ENCODE measurements at regions not wholly inside any gene's neighbourhood (a gene's known extent, or its start where the extent isn't known, plus 50 kb on each side); places are given as distances from the start of the nearest gene placed in this dataset.
"Not testable (repeated sequence)": the region's sequence is repeated elsewhere in the genome, so short reads cannot be mapped to it uniquely, and the experiment has no call there.

DNA sequence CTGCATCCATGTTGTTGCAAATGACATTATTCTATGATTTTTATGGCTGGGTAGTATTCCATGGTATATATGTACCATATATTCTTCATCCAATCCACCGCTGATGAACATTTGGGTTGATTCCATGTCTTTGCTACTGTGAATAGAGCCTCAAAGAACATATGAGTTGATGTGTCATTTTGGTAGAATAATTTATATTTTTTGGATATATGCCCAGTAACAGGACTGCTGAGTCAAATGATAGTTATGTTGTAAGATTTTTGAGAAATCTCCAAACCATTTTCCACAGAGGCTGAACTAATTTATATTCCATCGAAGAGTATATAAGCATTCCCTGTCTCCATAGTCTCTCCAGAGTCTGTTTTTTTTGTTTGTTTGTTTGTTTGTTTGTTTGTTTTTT, 1373.5 kb downstream of the GRIK2 start:
- TF ChIP-seq, protein P1, sequence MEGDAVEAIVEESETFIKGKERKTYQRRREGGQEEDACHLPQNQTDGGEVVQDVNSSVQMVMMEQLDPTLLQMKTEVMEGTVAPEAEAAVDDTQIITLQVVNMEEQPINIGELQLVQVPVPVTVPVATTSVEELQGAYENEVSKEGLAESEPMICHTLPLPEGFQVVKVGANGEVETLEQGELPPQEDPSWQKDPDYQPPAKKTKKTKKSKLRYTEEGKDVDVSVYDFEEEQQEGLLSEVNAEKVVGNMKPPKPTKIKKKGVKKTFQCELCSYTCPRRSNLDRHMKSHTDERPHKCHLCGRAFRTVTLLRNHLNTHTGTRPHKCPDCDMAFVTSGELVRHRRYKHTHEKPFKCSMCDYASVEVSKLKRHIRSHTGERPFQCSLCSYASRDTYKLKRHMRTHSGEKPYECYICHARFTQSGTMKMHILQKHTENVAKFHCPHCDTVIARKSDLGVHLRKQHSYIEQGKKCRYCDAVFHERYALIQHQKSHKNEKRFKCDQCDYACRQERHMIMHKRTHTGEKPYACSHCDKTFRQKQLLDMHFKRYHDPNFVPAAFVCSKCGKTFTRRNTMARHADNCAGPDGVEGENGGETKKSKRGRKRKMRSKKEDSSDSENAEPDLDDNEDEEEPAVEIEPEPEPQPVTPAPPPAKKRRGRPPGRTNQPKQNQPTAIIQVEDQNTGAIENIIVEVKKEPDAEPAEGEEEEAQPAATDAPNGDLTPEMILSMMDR (IDR thresholded peaks at IDR 0.05; ENCODE audit: extremely low read depth, missing control alignments) = no peak

DNA sequence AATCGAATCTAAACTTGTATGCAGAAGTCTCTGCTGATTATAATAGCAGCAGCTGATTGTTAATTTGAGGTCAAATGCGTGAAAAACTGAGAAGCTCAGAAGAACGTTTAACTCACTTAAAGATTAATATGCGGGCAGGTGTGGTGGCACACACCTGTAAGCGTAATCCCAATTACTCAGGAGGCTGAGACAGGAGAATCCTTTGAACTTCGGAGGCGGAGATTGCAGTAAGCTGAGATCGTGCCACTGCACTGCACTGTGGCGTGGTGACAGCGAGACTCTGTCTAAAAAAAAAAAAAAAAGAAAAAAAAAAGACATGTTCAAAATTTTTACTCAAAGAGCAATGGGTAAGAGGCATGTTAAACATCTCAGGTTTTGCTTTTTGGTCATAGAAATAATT, 1370.8 kb downstream of the GRIK2 start:
- TF ChIP-seq, protein P1 (IDR thresholded peaks at IDR 0.05; ENCODE audit: extremely low read depth, missing control alignments) = no peak
- DNase-seq (ENCODE audit: low spot score) = no peak

More for the DNA sequence above, 1373.5 kb downstream of the GRIK2 start:
- no peak for DNase-seq (ENCODE audit: low spot score)

DNA sequence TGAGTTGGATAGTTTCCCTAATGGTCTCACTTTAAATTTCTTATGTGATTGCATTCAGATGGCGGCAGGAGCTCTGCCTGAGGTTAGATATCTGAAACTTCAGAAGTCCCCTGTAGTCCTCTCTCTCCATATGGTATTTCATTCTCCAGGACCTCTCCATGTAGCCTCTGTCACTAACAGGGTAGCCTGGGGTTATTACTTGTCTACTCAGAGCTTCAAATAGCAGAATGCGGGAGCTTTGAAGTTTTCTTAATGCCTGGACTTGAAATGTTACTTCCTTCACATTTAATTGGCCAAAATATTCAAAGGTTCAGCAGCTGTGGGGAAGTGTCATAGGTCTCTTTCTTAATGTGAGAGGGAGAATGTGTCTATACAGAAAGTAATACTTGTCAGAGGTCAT, 1370.4 kb downstream of the GRIK2 start:
- TF ChIP-seq, protein P1 (IDR thresholded peaks at IDR 0.05; ENCODE audit: extremely low read depth, missing control alignments) = no peak
- DNase-seq (ENCODE audit: low spot score) = no peak

DNA sequence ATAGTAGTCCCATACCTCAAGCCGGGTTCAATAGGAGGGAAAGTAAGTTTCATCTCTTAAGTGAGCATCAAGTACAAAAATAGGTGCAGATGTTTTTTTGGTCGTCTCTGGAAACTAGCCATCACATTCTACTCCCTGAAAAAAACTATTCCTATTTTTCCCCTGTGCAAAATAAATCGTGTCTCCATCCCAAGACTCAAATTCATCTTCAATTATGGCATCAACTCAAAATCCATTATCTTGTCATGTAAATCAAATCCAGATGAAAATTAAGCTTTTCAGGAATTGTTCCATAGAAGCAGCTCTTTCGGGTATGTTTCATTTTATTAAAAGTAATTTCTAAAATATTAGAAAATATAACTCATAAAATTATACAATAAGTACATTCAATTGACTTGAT, 1368.4 kb downstream of the GRIK2 start:
- no peak for DNase-seq (ENCODE audit: low spot score)
- TF ChIP-seq, protein P1 (IDR thresholded peaks at IDR 0.05; ENCODE audit: extremely low read depth, missing control alignments) = no peak

DNA sequence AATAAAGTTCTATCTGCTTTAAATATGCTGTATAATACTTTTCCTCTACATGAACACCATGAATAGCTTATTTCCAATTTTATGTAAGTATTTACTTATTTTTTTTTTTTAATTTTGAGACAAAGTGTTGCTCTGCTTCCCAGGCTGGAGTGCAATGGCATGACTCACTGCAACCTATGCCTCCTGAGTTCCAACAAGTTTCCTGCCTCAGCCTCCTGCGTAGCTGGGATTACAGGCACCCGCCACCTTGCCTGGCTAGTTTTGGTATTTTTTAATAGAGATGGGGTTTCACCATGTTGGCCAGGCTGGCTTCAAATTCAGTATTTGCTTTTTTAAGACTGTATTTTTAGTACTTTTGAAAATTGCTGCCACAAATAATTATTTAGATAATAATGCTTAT, 1365.9 kb downstream of the GRIK2 start:
- TF ChIP-seq, protein P1 (IDR thresholded peaks at IDR 0.05; ENCODE audit: extremely low read depth, missing control alignments) = no peak
- no peak for DNase-seq (ENCODE audit: low spot score)

DNA sequence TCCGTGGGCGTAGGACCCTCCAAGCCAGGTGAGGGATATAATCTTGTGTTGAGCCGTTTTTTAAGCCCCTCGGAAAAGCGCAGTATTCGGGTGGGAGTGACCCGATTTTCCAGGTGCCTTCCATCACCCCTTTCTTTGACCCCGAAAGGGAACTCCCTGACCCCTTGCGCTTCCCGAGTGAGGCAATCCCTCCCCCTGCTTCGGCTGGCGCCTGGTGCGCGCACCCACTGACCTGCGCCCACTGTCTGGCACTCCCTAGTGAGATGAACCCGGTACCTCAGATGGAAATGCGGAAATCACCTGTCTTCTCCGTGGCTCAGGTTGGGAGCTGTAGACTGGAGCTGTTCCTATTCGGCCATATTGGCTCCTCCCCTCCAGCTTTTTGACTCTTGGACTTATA, 1365.0 kb downstream of the GRIK2 start:
- not testable (repeated sequence) for DNase-seq (ENCODE audit: low spot score)

DNA sequence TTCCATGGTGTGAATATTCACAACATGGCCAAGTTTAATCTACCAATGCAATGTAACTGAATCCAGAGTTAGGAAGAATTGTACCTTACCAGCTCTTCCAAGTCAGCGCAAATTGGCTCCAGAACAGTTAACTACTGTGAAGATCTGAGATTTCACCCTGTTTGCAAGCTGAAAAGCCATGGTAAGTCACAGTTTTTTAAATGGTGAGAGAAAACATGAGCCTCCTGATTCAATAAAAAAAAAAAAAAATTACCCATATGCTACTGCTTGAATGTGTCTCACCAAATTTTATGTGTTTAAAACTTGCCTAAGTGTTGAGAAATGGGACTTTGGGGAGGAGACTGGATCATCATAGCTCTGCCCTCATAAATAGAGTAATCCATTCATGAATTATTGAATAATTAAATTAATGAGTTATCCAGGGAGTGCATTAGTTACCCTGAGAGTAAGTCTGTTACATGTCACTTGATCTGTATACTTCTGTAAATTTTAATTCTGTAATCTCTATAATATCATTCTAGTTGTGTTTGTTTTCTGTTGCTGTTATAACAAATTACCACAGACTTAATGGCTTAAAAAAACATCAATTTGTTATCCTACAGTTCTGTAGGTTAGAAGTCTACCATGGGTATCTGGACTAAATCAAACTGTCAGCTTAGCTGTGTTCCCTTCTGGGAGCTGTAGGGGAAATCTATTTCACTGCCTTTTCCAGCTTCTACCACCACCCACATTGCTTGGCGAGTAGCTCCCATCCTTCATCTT, 1355.9 kb downstream of the GRIK2 start:
- no peak for DNase-seq (ENCODE audit: low spot score)
- TF ChIP-seq, protein P1 (IDR thresholded peaks at IDR 0.05; ENCODE audit: extremely low read depth, missing control alignments) = no peak

DNA sequence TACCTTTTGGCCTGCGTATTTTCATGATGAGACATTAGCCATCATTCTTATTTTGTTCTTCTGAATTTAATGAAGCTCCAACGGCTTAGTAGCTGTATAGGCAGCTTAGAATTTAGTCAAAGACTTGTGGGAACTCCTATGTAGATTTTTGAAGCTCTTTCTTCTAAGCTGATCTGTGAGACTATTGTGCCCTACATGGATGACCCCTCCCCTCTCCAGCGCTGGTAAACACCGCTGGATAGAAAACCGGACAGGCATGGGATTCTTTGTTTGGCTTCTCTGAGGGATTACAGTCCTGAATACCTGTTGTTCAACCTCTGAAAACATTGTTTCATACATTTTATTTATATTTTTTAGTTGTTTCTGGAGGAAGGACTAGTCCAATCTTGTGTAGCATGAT, 1353.4 kb downstream of the GRIK2 start:
- TF ChIP-seq, protein P1 (IDR thresholded peaks at IDR 0.05; ENCODE audit: extremely low read depth, missing control alignments) = no peak
- no peak for DNase-seq (ENCODE audit: low spot score)
